ENCODE measurements at regions not wholly inside any gene's neighbourhood (a gene's known extent, or its start where the extent isn't known, plus 50 kb on each side); places are given as distances from the start of the nearest gene placed in this dataset.
A peak's percentile ranks its signal among the peaks of the same experiment; 100 is the strongest.

DNA sequence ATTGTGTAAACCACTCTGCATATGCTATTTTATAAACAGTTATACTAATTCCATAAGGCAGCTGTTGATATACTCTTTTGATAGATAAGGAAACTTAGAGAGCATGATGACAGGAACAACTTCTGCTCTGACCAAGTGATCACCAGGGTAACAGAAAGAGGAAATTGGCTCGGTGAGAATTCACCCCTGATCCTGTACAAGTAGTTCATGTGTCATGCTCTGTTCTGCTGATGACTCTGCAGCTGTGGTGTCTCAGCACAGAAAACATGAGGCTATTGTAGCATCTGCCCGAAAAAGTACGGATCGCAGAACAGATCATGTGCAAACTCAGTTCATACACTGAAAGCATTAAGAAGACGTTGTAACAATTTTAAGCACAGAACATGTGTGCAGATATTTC lies 345.0 kb downstream of the LRIG3 start:
- no peak overlapping the region for H3K27ac ChIP-seq (ENCODE audit: low read length)
- no peaks in the 10 kb centered on the region for H4K20me1 ChIP-seq (ENCODE audit: low read length)
- CTCF ChIA-PET, result no interaction called here
- no peaks in the 10 kb centered on the region for H3K27me3 ChIP-seq (ENCODE audit: low read length)
- BruUV-seq (replicated peaks), result no TSS peak
- TF ChIP-seq EZH2phosphoT487 (IDR thresholded peaks at IDR 0.05; ENCODE audit: borderline replicate concordance, low read length) (no peak), EZH2 (IDR thresholded peaks at IDR 0.05; ENCODE audit: low read length, unreplicated experiment) (no peak), CTCF (conservative IDR thresholded peaks at IDR 0.05; ENCODE audit: low read depth, low read length) (no peak)
- ATAC-seq (no peak; the same call in 1 of the 2 replicates), DNase-seq (peak; percentile 34)
- POLR2A ChIA-PET (ENCODE audit: unreplicated experiment), result no interaction called here
- H3K9me3 ChIP-seq (ENCODE audit: low read length), result no peaks in the 10 kb centered on the region
- no peaks in the 10 kb centered on the region for H3F3A ChIP-seq (ENCODE audit: low read length, unreplicated experiment)
- H3K4me3 ChIP-seq (ENCODE audit: low read length), result no peak overlapping the region
- H3K79me2 ChIP-seq (ENCODE audit: low read length), result no peaks in the 10 kb centered on the region
- H3K4me2 ChIP-seq (ENCODE audit: low read length), result no peak overlapping the region
- peaks cover 2% of the 10 kb centered on the region; the same call in 1 of the 2 replicates for H3K4me1 ChIP-seq (ENCODE audit: insufficient read depth, low read length)
- no peaks in the 10 kb centered on the region for H3K36me3 ChIP-seq (ENCODE audit: low read depth, low read length)
- intact Hi-C loops (cut with micrococcal nuclease), result no loop called here
- no peak overlapping the region for H3K9ac ChIP-seq (ENCODE audit: low read length)
- H2AFZ ChIP-seq (ENCODE audit: low read length), result no peak overlapping the region
- no peaks in the 10 kb centered on the region for H3K9me2 ChIP-seq (replicated peaks; ENCODE audit: low read length)

GRCh38 chr12:58576081-58576480 lies 344.2 kb downstream of the LRIG3 start:
- no peaks in the 10 kb centered on the region for H4K20me1 ChIP-seq (ENCODE audit: low read length)
- no peak for ATAC-seq
- DNase-seq, result no peak
- intact Hi-C loops (cut with micrococcal nuclease), result no loop called here
- no peak overlapping the region for H2AFZ ChIP-seq (ENCODE audit: low read length)
- H3K9ac ChIP-seq (ENCODE audit: low read length), result no peak overlapping the region
- H3K27me3 ChIP-seq (ENCODE audit: low read length), result no peaks in the 10 kb centered on the region
- no peaks in the 10 kb centered on the region for H3K9me2 ChIP-seq (replicated peaks; ENCODE audit: low read length)
- H3K27ac ChIP-seq (ENCODE audit: low read length), result no peak overlapping the region
- no peaks in the 10 kb centered on the region for H3K79me2 ChIP-seq (ENCODE audit: low read length)
- H3K4me1 ChIP-seq (ENCODE audit: insufficient read depth, low read length), result peaks cover 5% of the 10 kb centered on the region; the same call in 1 of the 2 replicates
- ChIA-PET CTCF (no interaction called here), POLR2A (ENCODE audit: unreplicated experiment) (no interaction called here)
- H3F3A ChIP-seq (ENCODE audit: low read length, unreplicated experiment), result no peaks in the 10 kb centered on the region
- BruUV-seq (replicated peaks), result no TSS peak
- no peaks in the 10 kb centered on the region for H3K36me3 ChIP-seq (ENCODE audit: low read depth, low read length)
- no peaks in the 10 kb centered on the region for H3K9me3 ChIP-seq (ENCODE audit: low read length)
- no peak overlapping the region for H3K4me3 ChIP-seq (ENCODE audit: low read length)
- no peak overlapping the region for H3K4me2 ChIP-seq (ENCODE audit: low read length)
- TF ChIP-seq CTCF (conservative IDR thresholded peaks at IDR 0.05; ENCODE audit: low read depth, low read length) (no peak), EZH2phosphoT487 (IDR thresholded peaks at IDR 0.05; ENCODE audit: borderline replicate concordance, low read length) (no peak), EZH2 (IDR thresholded peaks at IDR 0.05; ENCODE audit: low read length, unreplicated experiment) (no peak)

GRCh38 chr12:58576916-58577315 lies 343.4 kb downstream of the LRIG3 start:
- no TSS peak for BruUV-seq (replicated peaks)
- no peaks in the 10 kb centered on the region for H3K9me3 ChIP-seq (ENCODE audit: low read length)
- DNase-seq, result no peak
- H3K4me2 ChIP-seq (ENCODE audit: low read length), result no peak overlapping the region
- intact Hi-C loops (cut with micrococcal nuclease), result no loop called here
- H4K20me1 ChIP-seq (ENCODE audit: low read length), result no peaks in the 10 kb centered on the region
- H3K27ac ChIP-seq (ENCODE audit: low read length), result no peak overlapping the region
- H3K27me3 ChIP-seq (ENCODE audit: low read length), result no peaks in the 10 kb centered on the region
- no peaks in the 10 kb centered on the region for H3F3A ChIP-seq (ENCODE audit: low read length, unreplicated experiment)
- CTCF ChIA-PET, result no interaction called here
- POLR2A ChIA-PET (ENCODE audit: unreplicated experiment), result no interaction called here
- no peaks in the 10 kb centered on the region for H3K9me2 ChIP-seq (replicated peaks; ENCODE audit: low read length)
- H3K4me3 ChIP-seq (ENCODE audit: low read length), result no peak overlapping the region
- no peaks in the 10 kb centered on the region for H3K36me3 ChIP-seq (ENCODE audit: low read depth, low read length)
- no peak overlapping the region for H2AFZ ChIP-seq (ENCODE audit: low read length)
- peaks cover 5% of the 10 kb centered on the region; the same call in 1 of the 2 replicates for H3K4me1 ChIP-seq (ENCODE audit: insufficient read depth, low read length)
- H3K79me2 ChIP-seq (ENCODE audit: low read length), result no peaks in the 10 kb centered on the region
- H3K9ac ChIP-seq (ENCODE audit: low read length), result no peak overlapping the region
- no peak for ATAC-seq
- TF ChIP-seq EZH2phosphoT487 (IDR thresholded peaks at IDR 0.05; ENCODE audit: borderline replicate concordance, low read length), result no peak
- TF ChIP-seq CTCF (conservative IDR thresholded peaks at IDR 0.05; ENCODE audit: low read depth, low read length), result no peak
- no peak for TF ChIP-seq EZH2 (IDR thresholded peaks at IDR 0.05; ENCODE audit: low read length, unreplicated experiment)
